Endothelial cell of umbilical vein (primary cell): ENCODE measurements at regions not wholly inside any gene's neighbourhood (a gene's known extent, or its start where the extent isn't known, plus 50 kb on each side); places are given as distances from the start of the nearest gene placed in this dataset.

ENCODE experiments used
- BruUV-seq: library from RNA; stranded (reverse); fragments of 400-500 nt; replicated peaks from 2 replicates; lab custom pipeline; 2021; lab: Mats Ljungman, UMichigan
- CTCF ChIA-PET: fragments of 300-600, 350-600 bp; sonication (Branson Sonifier 250); formaldehyde crosslinking; loops from one replicate; lab custom pipeline; 2021; ENCODE audit warnings: antibody characterized with exemption, inconsistent platforms; lab: Charles Lee
- POLR2A ChIA-PET: fragments of 300-600, 350-600 bp; sonication (Branson Sonifier 250); formaldehyde crosslinking; loops from one replicate; lab custom pipeline; 2021; ENCODE audit warnings: antibody characterized with exemption, inconsistent platforms; lab: Charles Lee
- DNase-seq: peaks from one replicate; pipeline ENCODE4 v3.0.0-alpha.2; 2011; ENCODE audit warnings: low read depth, low spot score
- FAIRE-seq: peaks from 2 replicates; lab custom pipeline; 2011; peaks lifted over from hg19 to GRCh38; lab: Jason Lieb, UNC
- H2AFZ ChIP-seq: 2 replicates; pipeline ENCODE4 v1.6.0; 2012; ENCODE audit warnings: low read depth, low read length, control low read depth, inconsistent platforms
- H3K27ac ChIP-seq: 2 replicates; pipeline ENCODE4 v1.5.1; 2011; ENCODE audit warnings: low read depth, mild to moderate bottlenecking, control low read depth, low read length, moderate library complexity; ENCODE audit not compliant: insufficient read depth
- H3K27me3 ChIP-seq, 2 experiments: 2 replicates each; pipeline versions ENCODE4 v1.6.0 to v1.6.1; 2011; ENCODE audit warnings: low read length in 2 of 2, mixed read lengths in 1 of 2; ENCODE audit not compliant: control insufficient read depth in 2 of 2, insufficient read depth in 2 of 2
- H3K36me3 ChIP-seq, 2 experiments: 2 replicates in 1 of 2; 3 replicates in 1 of 2; pipeline ENCODE4 v1.5.1; 2011; ENCODE audit warnings: low read length in 2 of 2, mild to moderate bottlenecking in 1 of 2, moderate library complexity in 1 of 2; ENCODE audit not compliant: control insufficient read depth in 2 of 2, insufficient read depth in 2 of 2; ENCODE audit errors: extremely low read depth in 1 of 2
- H3K4me1 ChIP-seq: 3 replicates; pipeline ENCODE4 v1.5.1; 2011; ENCODE audit warnings: mild to moderate bottlenecking, low read length; ENCODE audit not compliant: control insufficient read depth, insufficient read depth; ENCODE audit errors: extremely low read depth
- H3K4me2 ChIP-seq: 2 replicates; pipeline ENCODE4 v1.6.1; 2011; ENCODE audit warnings: low read length, control low read depth, mixed read lengths; ENCODE audit not compliant: insufficient read depth
- H3K4me3 ChIP-seq, 3 experiments: fragments of 200-600 bp in 1 of 3; sonication (generic), shearing (Covaris generic) in 1 of 3; replicated peaks in 1 of 3; 2 replicates each; pipeline ENCODE4 v1.5.1; 2011 to 2016; ENCODE audit warnings: control low read depth in 3 of 3, low read length in 3 of 3, mild to moderate bottlenecking in 2 of 3, inconsistent platforms in 1 of 3, low read depth in 1 of 3, moderate library complexity in 1 of 3; ENCODE audit not compliant: insufficient read depth in 1 of 3
- H3K79me2 ChIP-seq: 2 replicates; pipeline ENCODE4 v1.6.0; 2012; ENCODE audit warnings: low read length, inconsistent platforms; ENCODE audit not compliant: control insufficient read depth, insufficient read depth
- H3K9ac ChIP-seq: replicated peaks from 2 replicates; pipeline ENCODE3; 2011; ENCODE audit warnings: low read length, control low read depth; ENCODE audit not compliant: insufficient read depth; ENCODE audit errors: extremely low read depth
- H3K9me1 ChIP-seq: replicated peaks from 3 replicates; pipeline ENCODE4 v1.6.0; 2011; ENCODE audit warnings: mild to moderate bottlenecking, low read length; ENCODE audit not compliant: control insufficient read depth, insufficient read depth; ENCODE audit errors: extremely low read depth
- H3K9me3 ChIP-seq: replicated peaks from 2 replicates; pipeline ENCODE4 v1.5.1; 2012; ENCODE audit warnings: low read length, inconsistent platforms; ENCODE audit not compliant: control insufficient read depth, insufficient read depth
- H4K20me1 ChIP-seq: replicated peaks from 2 replicates; pipeline ENCODE3; 2011; ENCODE audit warnings: mild to moderate bottlenecking, low read length; ENCODE audit not compliant: control insufficient read depth, insufficient read depth; ENCODE audit errors: extremely low read depth
- EZH2 ChIP-seq: IDR thresholded peaks from 2 replicates; pipeline ENCODE4 v1.6.1; 2012; ENCODE audit warnings: borderline replicate concordance, low read depth, mild to moderate bottlenecking, moderate library complexity, low read length, inconsistent platforms; ENCODE audit not compliant: severe bottlenecking
- FOS ChIP-seq: IDR thresholded peaks from 2 replicates; pipeline ENCODE4 v1.6.1; 2011; ENCODE audit warnings: mild to moderate bottlenecking, low read length, moderate library complexity, borderline replicate concordance; ENCODE audit not compliant: insufficient read depth
- GATA2 ChIP-seq: IDR thresholded peaks from 2 replicates; pipeline ENCODE4 v1.7.0; 2011; ENCODE audit warnings: low read depth, mild to moderate bottlenecking, moderate library complexity, mixed read lengths, low read length; ENCODE audit not compliant: insufficient read length, insufficient read depth
- JUN ChIP-seq: IDR thresholded peaks from 2 replicates; pipeline ENCODE4 v1.6.1; 2011; ENCODE audit warnings: borderline replicate concordance, low read depth; ENCODE audit not compliant: insufficient read length, insufficient read depth
- MYC ChIP-seq: IDR thresholded peaks from one replicate; pipeline ENCODE4 v1.6.1; 2011; ENCODE audit warnings: mild to moderate bottlenecking, low read depth, low read length
- POLR2A ChIP-seq: IDR thresholded peaks from 2 replicates; pipeline ENCODE4 v1.6.1; 2012; ENCODE audit warnings: low read depth, mild to moderate bottlenecking, control low read depth, low read length
- POLR2AphosphoS5 ChIP-seq: IDR thresholded peaks from 2 replicates; pipeline ENCODE4 v1.6.1; 2012; ENCODE audit warnings: low read depth, mild to moderate bottlenecking, control low read depth, low read length, moderate library complexity; ENCODE audit not compliant: insufficient read depth
- dilution Hi-C: fragments of 300-500 bp; cut with MboI; formaldehyde crosslinking; loops from one replicate; pipeline ENCODE4 v1.15.0; 2019; ENCODE audit warnings: low sequenced_read_pairs; ENCODE audit not compliant: extremely low pct_ligation_motif_present
- intact Hi-C: fragments of 100-400 bp; cut with micrococcal nuclease; formaldehyde crosslinking; loops from one replicate; pipeline ENCODE4 v1.10.0; 2022
- TF ChIP-seq, protein P1 (sequence below): IDR thresholded peaks from 2 replicates; pipeline ENCODE4 v1.6.1; 2011; ENCODE audit not compliant: insufficient read depth, insufficient read length
- TF ChIP-seq, protein P2 (sequence below), 2 donors: IDR thresholded peaks; 1 replicate in 1 of 2; 2 replicates in 1 of 2; pipeline ENCODE4 v1.5.1; 2011; ENCODE audit warnings: low read length in 2 of 2, mild to moderate bottlenecking in 2 of 2, moderate library complexity in 2 of 2, control low read depth in 1 of 2, inconsistent platforms in 1 of 2, low read depth in 1 of 2; ENCODE audit not compliant: insufficient read depth in 1 of 2; ENCODE audit errors: extremely low read depth in 1 of 2

DNA sequence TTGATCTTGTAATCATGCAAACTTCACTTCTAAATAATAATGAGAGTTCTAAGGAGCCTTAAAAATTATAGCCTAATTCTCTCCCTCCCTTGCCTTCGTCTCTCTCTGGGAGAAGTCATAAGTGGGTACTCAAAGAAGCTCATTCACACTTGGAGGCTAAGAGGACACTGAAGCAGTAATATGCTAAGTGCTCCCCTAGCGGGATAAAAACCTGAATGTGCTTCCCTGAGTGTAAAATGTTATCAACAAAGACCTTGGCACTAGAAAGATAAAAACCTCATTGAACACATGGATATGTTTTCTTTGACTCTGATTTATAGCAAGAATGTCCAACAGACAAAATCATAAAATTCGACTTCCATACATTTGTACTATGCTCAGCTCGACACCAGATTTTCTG is 337.9 kb upstream of the NOVA1 start:
- intact Hi-C loops = no loop called here
- ChIA-PET CTCF (no interaction called here), POLR2A (no interaction called here)
- FAIRE-seq (no peak), DNase-seq (no peak)
- Histone ChIP-seq H3K27me3 (peaks cover 0 to 5% of the 10 kb centered on the region in 2 experiments), H3K9me3 (no peaks in the 10 kb centered on the region), H3K9me1 (no peaks in the 10 kb centered on the region), H3K36me3 (no peaks in the 10 kb centered on the region), H3K27ac (no peak overlapping the region), H3K9ac (no peak overlapping the region), H3K4me1 (no peaks in the 10 kb centered on the region), H2AFZ (no peak overlapping the region), H3K79me2 (no peaks in the 10 kb centered on the region), H3K4me2 (no peak overlapping the region), H4K20me1 (no peaks in the 10 kb centered on the region), H3K4me3 (no peak overlapping the region)
- TF ChIP-seq EZH2 (no peak), FOS (no peak), JUN (no peak), POLR2AphosphoS5 (no peak), POLR2A (no peak), MYC (no peak), GATA2 (no peak)
- TF ChIP-seq, protein P1, sequence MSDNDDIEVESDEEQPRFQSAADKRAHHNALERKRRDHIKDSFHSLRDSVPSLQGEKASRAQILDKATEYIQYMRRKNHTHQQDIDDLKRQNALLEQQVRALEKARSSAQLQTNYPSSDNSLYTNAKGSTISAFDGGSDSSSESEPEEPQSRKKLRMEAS = no peak
- TF ChIP-seq, protein P2, sequence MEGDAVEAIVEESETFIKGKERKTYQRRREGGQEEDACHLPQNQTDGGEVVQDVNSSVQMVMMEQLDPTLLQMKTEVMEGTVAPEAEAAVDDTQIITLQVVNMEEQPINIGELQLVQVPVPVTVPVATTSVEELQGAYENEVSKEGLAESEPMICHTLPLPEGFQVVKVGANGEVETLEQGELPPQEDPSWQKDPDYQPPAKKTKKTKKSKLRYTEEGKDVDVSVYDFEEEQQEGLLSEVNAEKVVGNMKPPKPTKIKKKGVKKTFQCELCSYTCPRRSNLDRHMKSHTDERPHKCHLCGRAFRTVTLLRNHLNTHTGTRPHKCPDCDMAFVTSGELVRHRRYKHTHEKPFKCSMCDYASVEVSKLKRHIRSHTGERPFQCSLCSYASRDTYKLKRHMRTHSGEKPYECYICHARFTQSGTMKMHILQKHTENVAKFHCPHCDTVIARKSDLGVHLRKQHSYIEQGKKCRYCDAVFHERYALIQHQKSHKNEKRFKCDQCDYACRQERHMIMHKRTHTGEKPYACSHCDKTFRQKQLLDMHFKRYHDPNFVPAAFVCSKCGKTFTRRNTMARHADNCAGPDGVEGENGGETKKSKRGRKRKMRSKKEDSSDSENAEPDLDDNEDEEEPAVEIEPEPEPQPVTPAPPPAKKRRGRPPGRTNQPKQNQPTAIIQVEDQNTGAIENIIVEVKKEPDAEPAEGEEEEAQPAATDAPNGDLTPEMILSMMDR (IDR thresholded peaks at IDR 0.05; ENCODE audit: extremely low read depth in 1 of 2, insufficient read depth in 1 of 2, low read depth in 1 of 2, low read length in 2 of 2) = no peak
- BruUV-seq = no TSS peak
- dilution Hi-C loops = no loop called here
